Liver (tissue), 8 donors: ENCODE measurements at regions not wholly inside any gene's neighbourhood (a gene's known extent, or its start where the extent isn't known, plus 50 kb on each side); places are given as distances from the start of the nearest gene placed in this dataset.

Experiments
- DNase-seq: peaks from one replicate; pipeline ENCODE4 v3.0.0-alpha.2; 2017; ENCODE audit warnings: low spot score
- H3K27ac ChIP-seq, 2 donors: one replicate each; pipeline ENCODE4 v1.7.0; 2013; ENCODE audit warnings: inconsistent platforms in 2 of 2, low read length in 2 of 2, control low read depth in 1 of 2, low read depth in 1 of 2, mild to moderate bottlenecking in 1 of 2
- H3K27me3 ChIP-seq, 4 donors: one replicate each; pipeline versions ENCODE4 v1.6.1 to v1.7.0; 2013; ENCODE audit warnings: low read length in 3 of 4, inconsistent platforms in 1 of 4, mild to moderate bottlenecking in 1 of 4, moderate library complexity in 1 of 4; ENCODE audit not compliant: control insufficient read depth in 4 of 4, insufficient read depth in 4 of 4
- H3K36me3 ChIP-seq, 4 donors: one replicate each; pipeline versions ENCODE4 v1.6.1 to v1.7.0; 2013; ENCODE audit warnings: low read length in 3 of 4, mild to moderate bottlenecking in 3 of 4, low read depth in 1 of 4, moderate library complexity in 1 of 4; ENCODE audit not compliant: control insufficient read depth in 4 of 4, insufficient read depth in 3 of 4
- H3K4me1 ChIP-seq, 4 donors: one replicate each; pipeline versions ENCODE4 v1.6.1 to v1.7.0; 2013; ENCODE audit warnings: low read length in 3 of 4, mild to moderate bottlenecking in 3 of 4, moderate library complexity in 1 of 4; ENCODE audit not compliant: control insufficient read depth in 4 of 4, insufficient read depth in 4 of 4
- H3K4me3 ChIP-seq, 3 donors: one replicate each; pipeline versions ENCODE4 v1.6.1 to v1.7.0; 2013; ENCODE audit warnings: low read length in 3 of 3, control low read depth in 1 of 3, low read depth in 1 of 3, mild to moderate bottlenecking in 1 of 3
- H3K9ac ChIP-seq, 2 donors: one replicate each; pipeline ENCODE4 v1.7.0; 2013; ENCODE audit warnings: low read length in 2 of 2, mild to moderate bottlenecking in 2 of 2, moderate library complexity in 2 of 2, control low read depth in 1 of 2, low read depth in 1 of 2
- H3K9me3 ChIP-seq, 4 donors: one replicate each; pipeline versions ENCODE4 v1.6.1 to v1.7.0; 2013; ENCODE audit warnings: low read length in 3 of 4; ENCODE audit not compliant: control insufficient read depth in 4 of 4
- EGR1 ChIP-seq, 2 donors: IDR thresholded peaks; 2 replicates each; pipeline ENCODE4 v1.6.1; 2016 to 2018; ENCODE audit warnings: antibody characterized with exemption in 2 of 2, low read depth in 2 of 2
- FOXA1 ChIP-seq: IDR thresholded peaks from 2 replicates; pipeline ENCODE4 v1.6.1; 2016; ENCODE audit warnings: antibody characterized with exemption
- FOXA2 ChIP-seq: IDR thresholded peaks from 2 replicates; pipeline ENCODE4 v1.6.1; 2016; ENCODE audit warnings: antibody characterized with exemption
- GABPA ChIP-seq, 2 donors: IDR thresholded peaks in 1 of 2; conservative IDR thresholded peaks in 1 of 2; 2 replicates each; pipeline ENCODE4 v1.6.1; 2016; ENCODE audit warnings: antibody characterized with exemption in 2 of 2, mild to moderate bottlenecking in 1 of 2, moderate library complexity in 1 of 2
- HNF4A ChIP-seq, 2 donors: conservative IDR thresholded peaks; 2 replicates each; pipeline ENCODE4 v1.6.1; 2016; ENCODE audit warnings: antibody characterized with exemption in 2 of 2, mild to moderate bottlenecking in 2 of 2
- HNF4G ChIP-seq: IDR thresholded peaks from 2 replicates; pipeline ENCODE4 v1.6.1; 2016; ENCODE audit warnings: antibody characterized with exemption
- JUND ChIP-seq, 2 donors: IDR thresholded peaks; 2 replicates each; pipeline ENCODE4 v1.6.1; 2016; ENCODE audit warnings: antibody characterized with exemption in 2 of 2
- NR2F2 ChIP-seq: IDR thresholded peaks from 2 replicates; pipeline ENCODE4 v1.6.1; 2016; ENCODE audit warnings: antibody characterized with exemption
- RAD21 ChIP-seq, 2 donors: IDR thresholded peaks; 2 replicates each; pipeline ENCODE4 v1.6.1; 2016; ENCODE audit warnings: antibody characterized with exemption in 2 of 2, mild to moderate bottlenecking in 2 of 2
- RXRA ChIP-seq, 2 donors: IDR thresholded peaks; 2 replicates each; pipeline ENCODE4 v1.6.1; 2017 to 2018; ENCODE audit warnings: antibody characterized with exemption in 2 of 2, mild to moderate bottlenecking in 1 of 2
- SP1 ChIP-seq: IDR thresholded peaks from 2 replicates; pipeline ENCODE4 v1.6.1; 2018; ENCODE audit warnings: antibody characterized with exemption, mild to moderate bottlenecking
- TAF1 ChIP-seq: conservative IDR thresholded peaks from 2 replicates; pipeline ENCODE4 v1.6.1; 2016; ENCODE audit warnings: antibody characterized with exemption, mild to moderate bottlenecking
- YY1 ChIP-seq: IDR thresholded peaks from 2 replicates; pipeline ENCODE4 v1.6.1; 2016; ENCODE audit warnings: antibody characterized with exemption, mild to moderate bottlenecking
- WGBS: extraction: QIAGEN DNeasy Blood & Tissue Kit; methylation state at CpG from one replicate; pipeline ENCODE4 v1.1.7; 2013; 5-methylcytosine and 5-hydroxymethylcytosine counted together
- TF ChIP-seq, protein P1 (sequence below): IDR thresholded peaks from 2 replicates; pipeline ENCODE4 v1.6.1; 2016; ENCODE audit warnings: antibody characterized with exemption, mild to moderate bottlenecking
- TF ChIP-seq, protein P2 (sequence below): IDR thresholded peaks from 2 replicates; pipeline ENCODE4 v1.6.1; 2016; ENCODE audit warnings: antibody characterized with exemption
- TF ChIP-seq, protein P3 (sequence below): IDR thresholded peaks from 2 replicates; pipeline ENCODE4 v1.6.1; 2016; ENCODE audit warnings: antibody characterized with exemption
- TF ChIP-seq, protein P4 (sequence below): IDR thresholded peaks from 2 replicates; pipeline ENCODE4 v1.6.1; 2016; ENCODE audit warnings: antibody characterized with exemption
- TF ChIP-seq, protein P5 (sequence below): fragments of 150-350 bp; IDR thresholded peaks from 2 replicates; pipeline ENCODE4 v1.5.1; 2017; ENCODE audit warnings: improper control_type of control experiment, low read depth, low read length; ENCODE audit not compliant: missing input control
- donor health status: healthy.
- donor health status: healthy.
- donor health status: healthy.
- donor health status: healthy.
- donor health status: healthy.

DNA sequence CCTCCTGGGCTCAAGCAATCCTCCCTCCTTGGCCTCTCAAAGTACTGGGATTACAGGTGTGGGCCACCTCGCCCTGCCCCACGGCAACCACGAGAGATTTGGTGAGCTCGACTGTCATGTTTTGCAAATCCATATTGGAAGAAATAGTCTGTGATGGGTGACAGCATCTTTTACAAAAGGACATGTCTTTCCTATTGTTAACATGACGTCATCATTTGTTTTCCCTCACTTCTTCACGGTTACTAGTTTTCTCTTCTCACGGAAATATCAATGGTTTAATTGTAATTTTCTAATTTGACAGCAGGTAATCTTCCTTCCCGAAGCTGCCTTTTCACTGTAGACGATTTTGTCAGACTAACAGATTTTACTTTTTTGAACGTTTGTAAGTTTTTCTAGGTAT, 110.8 kb upstream of the GREM2 start:
- H3K27me3 ChIP-seq: peaks cover 0 to 3% (median 0%) of the 10 kb centered on the region in 4 donors
- 78% methylated on average over 10 of the region's 10 CpGs for WGBS
- H3K27ac ChIP-seq: no peak overlapping the region
- H3K9ac ChIP-seq: no peak overlapping the region
- no peak for TF ChIP-seq FOXA2
- no peak for TF ChIP-seq GABPA (IDR thresholded peaks at IDR 0.05 in 1 of 2, conservative IDR thresholded peaks at IDR 0.05 in 1 of 2)
- TF ChIP-seq, protein P1, sequence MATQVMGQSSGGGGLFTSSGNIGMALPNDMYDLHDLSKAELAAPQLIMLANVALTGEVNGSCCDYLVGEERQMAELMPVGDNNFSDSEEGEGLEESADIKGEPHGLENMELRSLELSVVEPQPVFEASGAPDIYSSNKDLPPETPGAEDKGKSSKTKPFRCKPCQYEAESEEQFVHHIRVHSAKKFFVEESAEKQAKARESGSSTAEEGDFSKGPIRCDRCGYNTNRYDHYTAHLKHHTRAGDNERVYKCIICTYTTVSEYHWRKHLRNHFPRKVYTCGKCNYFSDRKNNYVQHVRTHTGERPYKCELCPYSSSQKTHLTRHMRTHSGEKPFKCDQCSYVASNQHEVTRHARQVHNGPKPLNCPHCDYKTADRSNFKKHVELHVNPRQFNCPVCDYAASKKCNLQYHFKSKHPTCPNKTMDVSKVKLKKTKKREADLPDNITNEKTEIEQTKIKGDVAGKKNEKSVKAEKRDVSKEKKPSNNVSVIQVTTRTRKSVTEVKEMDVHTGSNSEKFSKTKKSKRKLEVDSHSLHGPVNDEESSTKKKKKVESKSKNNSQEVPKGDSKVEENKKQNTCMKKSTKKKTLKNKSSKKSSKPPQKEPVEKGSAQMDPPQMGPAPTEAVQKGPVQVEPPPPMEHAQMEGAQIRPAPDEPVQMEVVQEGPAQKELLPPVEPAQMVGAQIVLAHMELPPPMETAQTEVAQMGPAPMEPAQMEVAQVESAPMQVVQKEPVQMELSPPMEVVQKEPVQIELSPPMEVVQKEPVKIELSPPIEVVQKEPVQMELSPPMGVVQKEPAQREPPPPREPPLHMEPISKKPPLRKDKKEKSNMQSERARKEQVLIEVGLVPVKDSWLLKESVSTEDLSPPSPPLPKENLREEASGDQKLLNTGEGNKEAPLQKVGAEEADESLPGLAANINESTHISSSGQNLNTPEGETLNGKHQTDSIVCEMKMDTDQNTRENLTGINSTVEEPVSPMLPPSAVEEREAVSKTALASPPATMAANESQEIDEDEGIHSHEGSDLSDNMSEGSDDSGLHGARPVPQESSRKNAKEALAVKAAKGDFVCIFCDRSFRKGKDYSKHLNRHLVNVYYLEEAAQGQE: no peak
- TF ChIP-seq YY1: no peak
- TF ChIP-seq, protein P2, sequence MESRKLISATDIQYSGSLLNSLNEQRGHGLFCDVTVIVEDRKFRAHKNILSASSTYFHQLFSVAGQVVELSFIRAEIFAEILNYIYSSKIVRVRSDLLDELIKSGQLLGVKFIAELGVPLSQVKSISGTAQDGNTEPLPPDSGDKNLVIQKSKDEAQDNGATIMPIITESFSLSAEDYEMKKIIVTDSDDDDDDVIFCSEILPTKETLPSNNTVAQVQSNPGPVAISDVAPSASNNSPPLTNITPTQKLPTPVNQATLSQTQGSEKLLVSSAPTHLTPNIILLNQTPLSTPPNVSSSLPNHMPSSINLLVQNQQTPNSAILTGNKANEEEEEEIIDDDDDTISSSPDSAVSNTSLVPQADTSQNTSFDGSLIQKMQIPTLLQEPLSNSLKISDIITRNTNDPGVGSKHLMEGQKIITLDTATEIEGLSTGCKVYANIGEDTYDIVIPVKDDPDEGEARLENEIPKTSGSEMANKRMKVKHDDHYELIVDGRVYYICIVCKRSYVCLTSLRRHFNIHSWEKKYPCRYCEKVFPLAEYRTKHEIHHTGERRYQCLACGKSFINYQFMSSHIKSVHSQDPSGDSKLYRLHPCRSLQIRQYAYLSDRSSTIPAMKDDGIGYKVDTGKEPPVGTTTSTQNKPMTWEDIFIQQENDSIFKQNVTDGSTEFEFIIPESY: no peak
- no peak for TF ChIP-seq RXRA (IDR thresholded peaks at IDR 0.05)
- TF ChIP-seq JUND (IDR thresholded peaks at IDR 0.05): no peak
- TF ChIP-seq, protein P3, sequence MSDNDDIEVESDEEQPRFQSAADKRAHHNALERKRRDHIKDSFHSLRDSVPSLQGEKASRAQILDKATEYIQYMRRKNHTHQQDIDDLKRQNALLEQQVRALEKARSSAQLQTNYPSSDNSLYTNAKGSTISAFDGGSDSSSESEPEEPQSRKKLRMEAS: no peak
- TF ChIP-seq EGR1 (IDR thresholded peaks at IDR 0.05; ENCODE audit: low read depth in 2 of 2): no peak
- no peak for TF ChIP-seq SP1
- TF ChIP-seq TAF1: no peak
- no peak for TF ChIP-seq HNF4G
- TF ChIP-seq RAD21 (IDR thresholded peaks at IDR 0.05): no peak
- no peak for TF ChIP-seq HNF4A (conservative IDR thresholded peaks at IDR 0.05)
- TF ChIP-seq, protein P4, sequence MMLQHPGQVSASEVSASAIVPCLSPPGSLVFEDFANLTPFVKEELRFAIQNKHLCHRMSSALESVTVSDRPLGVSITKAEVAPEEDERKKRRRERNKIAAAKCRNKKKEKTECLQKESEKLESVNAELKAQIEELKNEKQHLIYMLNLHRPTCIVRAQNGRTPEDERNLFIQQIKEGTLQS: no peak
- no peak for TF ChIP-seq FOXA1
- TF ChIP-seq NR2F2: no peak
- TF ChIP-seq, protein P5, sequence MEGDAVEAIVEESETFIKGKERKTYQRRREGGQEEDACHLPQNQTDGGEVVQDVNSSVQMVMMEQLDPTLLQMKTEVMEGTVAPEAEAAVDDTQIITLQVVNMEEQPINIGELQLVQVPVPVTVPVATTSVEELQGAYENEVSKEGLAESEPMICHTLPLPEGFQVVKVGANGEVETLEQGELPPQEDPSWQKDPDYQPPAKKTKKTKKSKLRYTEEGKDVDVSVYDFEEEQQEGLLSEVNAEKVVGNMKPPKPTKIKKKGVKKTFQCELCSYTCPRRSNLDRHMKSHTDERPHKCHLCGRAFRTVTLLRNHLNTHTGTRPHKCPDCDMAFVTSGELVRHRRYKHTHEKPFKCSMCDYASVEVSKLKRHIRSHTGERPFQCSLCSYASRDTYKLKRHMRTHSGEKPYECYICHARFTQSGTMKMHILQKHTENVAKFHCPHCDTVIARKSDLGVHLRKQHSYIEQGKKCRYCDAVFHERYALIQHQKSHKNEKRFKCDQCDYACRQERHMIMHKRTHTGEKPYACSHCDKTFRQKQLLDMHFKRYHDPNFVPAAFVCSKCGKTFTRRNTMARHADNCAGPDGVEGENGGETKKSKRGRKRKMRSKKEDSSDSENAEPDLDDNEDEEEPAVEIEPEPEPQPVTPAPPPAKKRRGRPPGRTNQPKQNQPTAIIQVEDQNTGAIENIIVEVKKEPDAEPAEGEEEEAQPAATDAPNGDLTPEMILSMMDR: no peak
- DNase-seq: no peak
- H3K4me1 ChIP-seq: no peaks in the 10 kb centered on the region
- H3K36me3 ChIP-seq: no peaks in the 10 kb centered on the region
- H3K4me3 ChIP-seq: no peak overlapping the region
- peaks cover 0 to 6% (median 2%) of the 10 kb centered on the region in 4 donors for H3K9me3 ChIP-seq
